Liver (tissue), 3 donors: ENCODE measurements at regions not wholly inside any gene's neighbourhood (a gene's known extent, or its start where the extent isn't known, plus 50 kb on each side); places are given as distances from the start of the nearest gene placed in this dataset.

Experiments
- CTCF ChIP-seq: fragments of 150-350 bp; IDR thresholded peaks from 2 replicates; pipeline ENCODE4 v1.5.1; 2017; ENCODE audit warnings: improper control_type of control experiment, low read depth, low read length; ENCODE audit not compliant: missing input control
- RAD21 ChIP-seq, 2 donors: IDR thresholded peaks; 2 replicates each; pipeline ENCODE4 v1.6.1; 2016; ENCODE audit warnings: antibody characterized with exemption in 2 of 2, mild to moderate bottlenecking in 2 of 2
- YY1 ChIP-seq: IDR thresholded peaks from 2 replicates; pipeline ENCODE4 v1.6.1; 2016; ENCODE audit warnings: antibody characterized with exemption, mild to moderate bottlenecking
- donor health status: healthy.
- donor health status: healthy.

- TF ChIP-seq CTCF: no peak
- TF ChIP-seq YY1: no peak
- TF ChIP-seq RAD21 (IDR thresholded peaks at IDR 0.05): no peak
These were observed 75.4 kb downstream of the C3orf85 start for GRCh38 chr3:109211941-109212340.
